ENCODE measurements at regions not wholly inside any gene's neighbourhood (a gene's known extent, or its start where the extent isn't known, plus 50 kb on each side); places are given as distances from the start of the nearest gene placed in this dataset.
"Not testable (repeated sequence)": the region's sequence is repeated elsewhere in the genome, so short reads cannot be mapped to it uniquely, and the experiment has no call there.

DNA sequence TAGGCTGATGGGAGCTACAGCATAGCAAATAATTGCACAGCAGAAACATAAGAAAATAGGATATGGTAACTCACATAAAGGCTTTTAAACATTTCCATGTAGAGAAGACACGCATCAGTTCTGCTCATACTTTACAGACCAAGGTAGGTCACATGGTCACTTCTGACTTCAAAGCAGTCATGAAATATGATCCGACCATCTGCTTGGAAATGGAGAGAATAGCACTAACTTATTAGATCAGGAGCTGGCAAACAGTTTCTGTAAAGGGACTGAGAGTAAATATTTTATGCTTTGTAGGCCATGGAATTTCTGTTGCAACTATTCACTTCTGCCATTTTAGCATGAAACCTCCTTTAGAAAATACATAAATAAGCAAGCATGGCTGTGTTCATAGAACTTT, 936.6 kb upstream of the FANCL start:
- DNase-seq (ENCODE audit: low read depth), result no peak

- no peak for DNase-seq (ENCODE audit: low read depth)
Measured at GRCh38 chr2:59176737-59177136, 935.6 kb upstream of the FANCL start.

DNA sequence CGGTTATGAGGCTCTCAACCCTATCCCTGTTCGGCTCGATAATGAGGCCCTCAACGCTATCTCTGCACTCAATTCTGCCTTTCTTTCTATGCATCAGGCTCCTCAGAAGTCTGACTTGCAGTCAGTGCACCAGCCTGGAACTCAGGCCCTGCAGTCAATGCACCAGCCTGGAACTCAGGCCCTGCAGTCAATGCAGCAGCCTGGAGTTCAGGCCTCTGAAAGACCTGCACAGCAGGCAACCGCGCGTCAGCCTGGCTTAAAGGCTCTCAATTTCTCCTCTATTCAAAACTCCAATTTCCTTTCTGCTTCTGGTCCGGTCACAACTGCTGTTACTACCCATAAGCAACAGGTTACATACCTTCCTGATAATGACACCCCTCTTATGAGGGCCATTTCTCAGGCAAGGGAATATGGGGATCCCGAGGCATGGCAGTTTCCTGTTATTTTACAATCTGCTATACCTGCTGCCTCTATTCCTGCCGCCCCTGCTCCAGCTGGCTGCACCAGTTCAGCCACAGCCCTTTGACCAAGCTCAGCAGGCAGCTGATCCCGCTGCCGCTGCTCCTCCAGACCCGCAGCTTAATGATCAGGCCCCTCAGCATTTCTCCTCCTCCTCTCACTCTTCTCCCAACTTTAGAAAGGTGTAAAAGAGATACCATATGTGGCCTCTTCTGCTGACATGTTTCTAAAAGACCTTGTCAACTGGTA, 933.6 kb upstream of the FANCL start:
- no peak for DNase-seq (ENCODE audit: low read depth)

- no peak for DNase-seq (ENCODE audit: low read depth)
Measured at GRCh38 chr2:59173325-59173724, 932.2 kb upstream of the FANCL start.

- no peak for DNase-seq (ENCODE audit: low read depth)
Measured at GRCh38 chr2:59171019-59171418, 929.9 kb upstream of the FANCL start.

DNA sequence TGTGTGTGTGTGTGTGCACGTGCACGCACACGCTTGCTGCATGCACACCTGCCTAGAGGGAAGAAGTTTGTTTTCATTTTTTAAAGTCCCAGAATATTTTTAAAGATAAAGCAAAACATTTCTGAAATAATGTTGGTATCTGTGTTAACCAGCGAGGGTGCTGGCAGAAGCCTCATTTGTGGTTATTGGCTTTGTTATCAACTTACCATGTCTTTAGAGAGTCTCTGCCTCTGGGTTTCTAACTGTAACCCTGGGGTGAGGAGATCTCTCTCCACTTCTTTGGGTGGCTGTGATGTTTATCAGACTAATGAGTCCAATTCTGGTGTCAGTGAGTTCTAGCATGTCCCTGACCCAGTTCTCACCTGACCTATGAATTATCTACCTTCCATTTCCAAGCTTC, 927.6 kb upstream of the FANCL start:
- no peak for DNase-seq (ENCODE audit: low read depth)

DNA sequence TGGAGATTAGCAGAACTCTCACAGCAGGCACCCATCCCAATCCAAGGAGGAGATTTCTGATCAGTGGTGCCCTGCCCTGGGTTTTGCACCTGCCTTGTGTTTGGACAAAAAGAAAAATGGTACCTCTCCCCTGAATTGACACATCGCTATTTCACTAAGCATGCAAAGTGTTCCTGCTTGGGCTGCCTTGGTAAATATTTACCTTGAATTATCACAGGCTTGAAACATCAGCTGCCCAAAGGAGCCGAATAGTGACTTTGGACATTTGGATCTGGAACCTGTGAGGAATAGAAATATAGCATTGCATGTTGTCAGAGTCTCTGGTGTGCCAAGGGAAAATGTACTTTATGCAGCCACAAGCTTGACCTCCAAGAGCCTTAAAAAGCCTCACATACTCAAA, 926.4 kb upstream of the FANCL start:
- no peak for DNase-seq (ENCODE audit: low read depth)

- DNase-seq (ENCODE audit: low read depth), result not testable (repeated sequence)
Measured at GRCh38 chr2:59157908-59158307, 916.8 kb upstream of the FANCL start.

GRCh38 chr2:59151805-59152204, 910.7 kb upstream of the FANCL start:
- DNase-seq (ENCODE audit: low read depth), result no peak

DNA sequence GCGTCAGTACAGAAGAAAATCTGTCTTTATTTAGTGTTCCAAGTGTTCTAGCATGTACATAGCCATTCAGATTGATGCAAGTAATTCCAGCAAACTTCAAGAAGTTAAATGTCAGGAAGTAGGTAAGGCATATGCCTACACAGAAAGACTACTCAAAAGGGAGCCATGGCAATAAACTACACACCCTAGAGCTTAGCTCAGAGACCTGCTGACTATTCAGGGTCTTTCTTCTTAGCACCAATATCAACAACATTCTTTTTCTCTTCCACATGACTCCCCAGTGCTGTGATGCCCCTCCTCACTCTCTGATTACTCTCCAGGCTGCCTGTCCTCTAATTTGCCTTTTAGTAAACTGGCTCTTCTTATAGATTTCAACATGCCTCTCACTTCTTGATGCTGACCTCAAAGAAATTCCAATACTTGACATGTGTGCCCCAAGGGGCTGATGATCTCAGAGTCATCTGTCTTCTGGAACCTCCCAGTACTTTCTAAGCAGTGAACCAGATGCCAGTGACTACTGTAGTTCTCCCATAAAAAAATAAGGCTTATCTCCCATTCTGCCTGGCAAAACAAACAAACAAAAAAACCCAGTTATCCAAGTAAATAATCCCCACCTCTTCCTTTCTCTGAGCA, 909.2 kb upstream of the FANCL start:
- DNase-seq (ENCODE audit: low read depth), result no peak

GRCh38 chr2:59149271-59149670, 908.1 kb upstream of the FANCL start:
- DNase-seq (ENCODE audit: low read depth), result no peak

DNA sequence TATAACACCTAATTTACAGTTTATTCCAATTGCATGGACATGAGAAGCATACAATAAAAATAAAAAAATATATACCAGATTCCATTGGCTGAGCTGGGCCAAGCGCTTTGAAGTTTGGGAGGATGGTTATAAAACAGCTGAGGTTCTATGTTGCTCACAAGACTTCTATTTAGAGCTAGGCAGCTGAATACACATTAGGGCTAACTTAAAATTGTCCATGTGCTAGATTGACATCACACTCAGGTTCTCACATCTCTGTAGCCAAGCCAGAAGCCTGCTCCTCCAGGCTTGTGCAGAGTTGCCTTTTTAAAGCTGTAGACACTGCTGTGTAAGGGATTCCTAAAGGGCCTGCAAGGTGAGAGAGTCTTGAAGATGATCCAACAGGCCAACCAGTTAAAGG, 871.1 kb upstream of the FANCL start:
- DNase-seq (ENCODE audit: low read depth), result no peak

GRCh38 chr2:59096973-59097372, 855.8 kb upstream of the FANCL start:
- no peak for DNase-seq (ENCODE audit: low read depth)

DNA sequence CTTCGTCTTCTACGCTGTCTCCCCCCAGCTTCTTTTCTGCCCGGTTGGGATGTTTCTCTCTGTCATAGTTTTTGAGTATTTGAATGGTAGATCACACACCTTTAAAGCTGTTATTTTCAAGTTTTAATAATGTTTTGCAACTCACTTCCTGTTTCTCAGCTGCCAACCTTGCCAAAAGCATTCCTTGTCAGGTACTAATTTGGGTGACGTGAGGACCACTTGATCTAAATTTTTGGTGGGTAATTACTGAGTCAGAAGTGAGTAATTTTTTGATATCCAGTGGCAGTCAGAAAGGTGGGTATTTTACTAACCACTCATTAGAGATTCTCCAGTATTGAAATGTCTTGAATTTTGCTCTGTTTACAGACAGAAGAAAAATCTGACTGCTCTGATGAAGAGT, 852.4 kb upstream of the FANCL start:
- no peak for DNase-seq (ENCODE audit: low read depth)

GRCh38 chr2:59084326-59084725, 843.2 kb upstream of the FANCL start:
- no peak for DNase-seq (ENCODE audit: low read depth)

DNA sequence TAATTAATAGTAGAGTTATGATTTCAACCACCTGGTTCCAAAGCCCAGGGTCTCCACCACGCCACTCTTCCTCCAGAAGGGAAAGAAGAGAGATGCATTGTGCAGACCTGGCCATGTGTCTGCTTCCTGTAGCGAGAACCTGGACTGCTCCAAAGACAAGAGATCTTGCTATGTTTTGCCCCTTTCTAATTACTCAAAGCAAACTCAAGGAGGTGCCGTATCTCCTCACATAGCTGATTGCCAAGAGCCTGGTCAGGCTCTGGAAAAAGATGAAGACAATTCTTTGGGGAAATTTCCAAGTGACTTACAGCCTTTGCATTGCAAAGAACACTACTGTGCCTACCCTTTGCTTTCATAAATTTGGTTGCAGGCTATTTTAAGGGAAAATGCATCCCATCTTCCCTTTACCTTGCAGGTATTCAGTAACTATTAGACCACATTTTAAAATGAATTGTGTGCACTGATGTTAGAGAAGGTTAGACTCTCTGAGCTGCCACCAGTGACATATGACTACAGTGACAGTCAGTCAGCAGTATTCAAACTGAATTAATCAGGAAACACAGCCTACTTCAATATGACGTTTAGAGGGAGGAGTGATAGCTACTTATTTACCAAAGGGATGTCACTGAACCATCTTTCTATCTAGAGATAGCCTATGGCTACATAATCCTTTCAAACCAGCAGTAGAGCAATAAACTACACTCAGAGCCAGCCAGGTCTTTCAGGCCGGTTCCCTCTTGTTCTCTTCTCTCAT, 842.1 kb upstream of the FANCL start:
- no peak for DNase-seq (ENCODE audit: low read depth)

GRCh38 chr2:59082657-59083056, 841.5 kb upstream of the FANCL start:
- DNase-seq (ENCODE audit: low read depth), result no peak

- no peak for DNase-seq (ENCODE audit: low read depth)
Measured at GRCh38 chr2:59080451-59081181, 839.5 kb upstream of the FANCL start.

DNA sequence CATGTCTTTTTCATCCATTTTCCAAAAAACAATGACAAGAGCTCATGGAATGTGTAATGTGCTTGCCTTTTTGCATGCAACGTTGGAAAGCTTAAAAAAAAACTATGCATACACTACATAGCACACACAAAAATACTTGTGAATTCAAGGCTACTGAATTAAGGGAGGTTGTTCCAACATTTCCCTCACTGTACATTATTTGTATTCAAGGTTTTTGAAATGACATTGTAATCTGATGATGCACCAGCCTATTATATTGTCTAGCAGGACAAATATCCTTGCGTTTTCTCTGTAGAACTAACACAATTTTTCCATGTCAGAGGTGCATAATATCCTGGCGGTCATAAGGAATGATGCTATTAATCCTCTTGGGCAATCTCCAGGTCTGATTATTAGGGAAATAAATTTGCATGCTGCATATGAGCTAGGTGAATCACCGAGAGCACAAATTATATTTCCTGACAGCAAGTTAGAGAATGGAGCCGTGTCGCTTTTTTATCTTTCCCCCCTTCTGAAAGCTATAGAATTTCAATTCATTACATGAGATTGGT, 836.9 kb upstream of the FANCL start:
- no peak for DNase-seq (ENCODE audit: low read depth)

- no peak for DNase-seq (ENCODE audit: low read depth)
Measured at GRCh38 chr2:59077026-59077725, 836.1 kb upstream of the FANCL start.

GRCh38 chr2:59076079-59076619, 835.0 kb upstream of the FANCL start:
- no peak for DNase-seq (ENCODE audit: low read depth)

Data from activated T-cell treated with anti-CD3 and anti-CD28 coated beads for 24 hours (primary cell).